ENCODE measurements at regions not wholly inside any gene's neighbourhood (a gene's known extent, or its start where the extent isn't known, plus 50 kb on each side); places are given as distances from the start of the nearest gene placed in this dataset.
"Not testable (repeated sequence)": the region's sequence is repeated elsewhere in the genome, so short reads cannot be mapped to it uniquely, and the experiment has no call there.

GRCh38 chr15:70367913-70368705 lies 270.4 kb upstream of the TLE3 start:
- DNase-seq (ENCODE audit: low spot score), result not testable (repeated sequence)

- not testable (repeated sequence) for DNase-seq (ENCODE audit: low spot score)
Observed at GRCh38 chr15:70364023-70364422, 266.3 kb upstream of the TLE3 start.

- DNase-seq (ENCODE audit: low spot score), result peak; percentile 47
Observed at GRCh38 chr15:70362886-70363285, 265.2 kb upstream of the TLE3 start.

- DNase-seq (ENCODE audit: low spot score), result no peak
Observed at GRCh38 chr15:70362350-70362749, 264.6 kb upstream of the TLE3 start.

- no peak for DNase-seq (ENCODE audit: low spot score)
Observed at GRCh38 chr15:70361891-70362290, 264.2 kb upstream of the TLE3 start.

- no peak for DNase-seq (ENCODE audit: low spot score)
Observed at GRCh38 chr15:70361106-70361505, 263.4 kb upstream of the TLE3 start.

GRCh38 chr15:70358871-70359647 lies 261.3 kb upstream of the TLE3 start:
- DNase-seq (ENCODE audit: low spot score), result no peak

- no peak for DNase-seq (ENCODE audit: low spot score)
Observed at GRCh38 chr15:70358011-70358819, 260.5 kb upstream of the TLE3 start.

- DNase-seq (ENCODE audit: low spot score), result no peak
Observed at GRCh38 chr15:70357453-70357852, 259.7 kb upstream of the TLE3 start.

- no peak for DNase-seq (ENCODE audit: low spot score)
Observed at GRCh38 chr15:70356919-70357318, 259.2 kb upstream of the TLE3 start.

GRCh38 chr15:70356062-70356860 lies 258.5 kb upstream of the TLE3 start:
- DNase-seq (ENCODE audit: low spot score), result no peak

GRCh38 chr15:70355275-70355795 lies 257.6 kb upstream of the TLE3 start:
- DNase-seq (ENCODE audit: low spot score), result no peak

- no peak for DNase-seq (ENCODE audit: low spot score)
Observed at GRCh38 chr15:70354346-70354905, 256.7 kb upstream of the TLE3 start.

- no peak for DNase-seq (ENCODE audit: low spot score)
Observed at GRCh38 chr15:70353606-70354345, 256.1 kb upstream of the TLE3 start.

- no peak for DNase-seq (ENCODE audit: low spot score)
Observed at GRCh38 chr15:70351941-70352774, 254.4 kb upstream of the TLE3 start.

- DNase-seq (ENCODE audit: low spot score), result no peak
Observed at GRCh38 chr15:70351391-70351790, 253.7 kb upstream of the TLE3 start.

- peak; percentile 25 for DNase-seq (ENCODE audit: low spot score)
Observed at GRCh38 chr15:70348581-70349344, 251.0 kb upstream of the TLE3 start.

- DNase-seq (ENCODE audit: low spot score), result no peak
Observed at GRCh38 chr15:70348226-70348543, 250.5 kb upstream of the TLE3 start.

Data from kidney tubule cell (primary cell).